Omental fat pad (tissue), 3 donors: ENCODE measurements at regions not wholly inside any gene's neighbourhood (a gene's known extent, or its start where the extent isn't known, plus 50 kb on each side); places are given as distances from the start of the nearest gene placed in this dataset.

Source experiments
- ATAC-seq: fragments of 150-250 bp; one replicate; pipeline ENCODE4 v1.9.1; 2016; ENCODE audit warnings: mild to moderate bottlenecking, moderate library complexity; ENCODE audit not compliant: low FRiP score
- DNase-seq: peaks from one replicate; pipeline ENCODE4 v3.0.0-alpha.2; 2019; ENCODE audit warnings: low spot score
- TF ChIP-seq, protein P1 (sequence below), 3 donors: fragments of 450-650 bp; IDR thresholded peaks; one replicate each; pipeline ENCODE4 v1.5.1; 2016 to 2017; ENCODE audit warnings: antibody characterized with exemption in 3 of 3, mild to moderate bottlenecking in 3 of 3, moderate library complexity in 2 of 3

DNA sequence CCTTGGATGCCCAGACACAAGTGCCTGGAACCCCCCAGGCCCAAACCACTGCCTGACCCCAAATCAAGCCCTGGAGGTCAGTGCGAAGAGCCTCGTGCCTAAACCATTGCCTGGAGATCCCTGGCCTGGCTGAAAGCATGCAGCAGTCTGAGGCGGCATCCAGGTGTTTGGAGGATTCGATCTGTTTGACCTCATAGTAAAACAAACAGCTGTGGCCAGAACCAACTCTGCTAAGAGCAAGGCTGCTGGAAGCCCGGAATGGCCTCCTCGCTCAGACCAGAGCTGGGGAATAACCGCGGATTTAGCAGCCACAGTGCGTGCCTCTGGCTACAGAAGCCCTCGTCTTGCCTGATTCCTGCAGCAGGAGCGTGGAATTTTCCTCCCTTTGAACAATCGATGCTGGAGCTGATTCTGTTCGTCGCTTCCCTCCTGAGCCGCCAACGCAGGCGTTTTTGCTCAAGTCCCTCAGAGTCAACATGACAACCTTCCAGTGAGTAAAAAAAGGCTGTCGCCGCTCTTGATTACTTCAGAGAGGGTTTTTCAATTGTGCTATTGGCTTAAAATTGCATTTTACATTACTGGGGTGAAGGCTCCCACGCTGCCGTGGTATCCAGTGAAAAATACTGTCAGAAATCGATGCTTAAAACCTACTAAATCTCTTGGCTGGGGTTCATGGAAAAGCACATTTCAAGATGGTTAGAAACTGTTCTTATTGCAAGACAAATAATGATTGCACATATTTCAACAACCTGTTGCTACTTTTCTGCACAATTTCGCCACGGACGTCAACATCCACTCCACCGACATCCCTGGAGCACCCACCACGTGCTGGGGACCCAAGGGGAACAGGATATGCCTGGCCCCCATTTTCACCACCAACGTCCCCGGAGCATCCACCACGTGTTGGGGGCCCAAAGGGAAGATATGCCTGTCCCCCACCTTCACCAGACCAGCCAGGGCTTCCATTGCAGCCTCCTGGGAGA lies 190.0 kb downstream of the OLFM1 start:
- ATAC-seq (no peak), DNase-seq (no peak)
- TF ChIP-seq, protein P1, sequence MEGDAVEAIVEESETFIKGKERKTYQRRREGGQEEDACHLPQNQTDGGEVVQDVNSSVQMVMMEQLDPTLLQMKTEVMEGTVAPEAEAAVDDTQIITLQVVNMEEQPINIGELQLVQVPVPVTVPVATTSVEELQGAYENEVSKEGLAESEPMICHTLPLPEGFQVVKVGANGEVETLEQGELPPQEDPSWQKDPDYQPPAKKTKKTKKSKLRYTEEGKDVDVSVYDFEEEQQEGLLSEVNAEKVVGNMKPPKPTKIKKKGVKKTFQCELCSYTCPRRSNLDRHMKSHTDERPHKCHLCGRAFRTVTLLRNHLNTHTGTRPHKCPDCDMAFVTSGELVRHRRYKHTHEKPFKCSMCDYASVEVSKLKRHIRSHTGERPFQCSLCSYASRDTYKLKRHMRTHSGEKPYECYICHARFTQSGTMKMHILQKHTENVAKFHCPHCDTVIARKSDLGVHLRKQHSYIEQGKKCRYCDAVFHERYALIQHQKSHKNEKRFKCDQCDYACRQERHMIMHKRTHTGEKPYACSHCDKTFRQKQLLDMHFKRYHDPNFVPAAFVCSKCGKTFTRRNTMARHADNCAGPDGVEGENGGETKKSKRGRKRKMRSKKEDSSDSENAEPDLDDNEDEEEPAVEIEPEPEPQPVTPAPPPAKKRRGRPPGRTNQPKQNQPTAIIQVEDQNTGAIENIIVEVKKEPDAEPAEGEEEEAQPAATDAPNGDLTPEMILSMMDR (IDR thresholded peaks at IDR 0.05): no peak

DNA sequence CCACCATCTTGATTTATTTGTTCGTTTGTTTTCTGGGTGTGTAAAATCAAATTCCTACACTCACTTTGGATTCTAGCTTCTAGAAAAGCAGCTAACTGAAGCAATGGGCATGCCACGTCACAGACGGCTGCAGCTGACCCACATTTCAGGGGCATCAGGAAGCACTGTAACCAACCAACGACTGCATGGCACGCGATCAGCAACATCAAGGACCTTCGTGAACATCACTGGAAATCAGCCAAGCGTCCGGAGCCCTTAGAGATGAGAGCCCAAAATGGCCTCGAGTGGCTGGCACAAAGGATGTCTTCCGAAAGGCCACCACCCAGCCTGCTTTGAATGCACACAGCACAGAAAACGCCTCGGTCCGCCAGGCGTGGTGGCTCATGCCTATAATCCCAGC lies 191.1 kb downstream of the OLFM1 start:
- no peak for ATAC-seq
- TF ChIP-seq, protein P1 (IDR thresholded peaks at IDR 0.05): no peak
- DNase-seq: no peak

- no peak for DNase-seq
- TF ChIP-seq, protein P1 (IDR thresholded peaks at IDR 0.05): no peak
- no peak for ATAC-seq
Observed at GRCh38 chr9:135279385-135279784, 191.9 kb downstream of the OLFM1 start.

DNA sequence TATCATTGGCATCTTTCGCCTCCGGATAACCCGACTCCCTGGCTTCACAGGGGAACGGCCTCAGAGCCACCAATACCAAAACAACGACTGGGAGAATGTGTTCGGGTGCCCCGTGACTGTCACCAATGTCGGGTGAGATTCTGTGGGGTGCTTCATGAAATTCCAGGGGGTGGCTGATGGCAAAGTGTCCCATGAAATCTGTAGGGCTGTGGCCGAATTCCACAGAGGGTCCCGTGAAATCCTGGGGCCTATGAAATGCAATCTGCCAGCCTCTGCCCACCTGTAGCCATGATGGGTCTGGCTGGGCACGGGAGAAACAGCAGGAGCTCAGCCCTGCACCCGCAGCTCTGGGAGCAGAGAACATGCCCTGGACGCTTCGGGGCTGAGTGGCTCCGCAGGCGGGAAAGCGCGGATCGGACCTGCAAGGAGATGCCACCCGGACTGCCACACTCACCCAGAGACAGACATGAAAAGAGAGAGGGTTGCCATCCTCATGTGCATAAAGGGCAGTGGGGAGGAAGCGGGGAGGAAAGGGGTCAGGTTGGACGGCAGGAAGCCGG lies 192.4 kb downstream of the OLFM1 start:
- DNase-seq: no peak

GRCh38 chr9:135280666-135281065 lies 193.2 kb downstream of the OLFM1 start:
- DNase-seq: no peak
- no peak for ATAC-seq
- TF ChIP-seq, protein P1 (IDR thresholded peaks at IDR 0.05): no peak

More for the DNA sequence above, 192.4 kb downstream of the OLFM1 start:
- TF ChIP-seq, protein P1 (IDR thresholded peaks at IDR 0.05): no peak
- ATAC-seq: no peak

- TF ChIP-seq, protein P1 (IDR thresholded peaks at IDR 0.05): no peak
- no peak for DNase-seq
- ATAC-seq: no peak
Observed at GRCh38 chr9:135281151-135281550, 193.7 kb downstream of the OLFM1 start.
